ENCODE measurements at regions not wholly inside any gene's neighbourhood (a gene's known extent, or its start where the extent isn't known, plus 50 kb on each side); places are given as distances from the start of the nearest gene placed in this dataset.

DNA sequence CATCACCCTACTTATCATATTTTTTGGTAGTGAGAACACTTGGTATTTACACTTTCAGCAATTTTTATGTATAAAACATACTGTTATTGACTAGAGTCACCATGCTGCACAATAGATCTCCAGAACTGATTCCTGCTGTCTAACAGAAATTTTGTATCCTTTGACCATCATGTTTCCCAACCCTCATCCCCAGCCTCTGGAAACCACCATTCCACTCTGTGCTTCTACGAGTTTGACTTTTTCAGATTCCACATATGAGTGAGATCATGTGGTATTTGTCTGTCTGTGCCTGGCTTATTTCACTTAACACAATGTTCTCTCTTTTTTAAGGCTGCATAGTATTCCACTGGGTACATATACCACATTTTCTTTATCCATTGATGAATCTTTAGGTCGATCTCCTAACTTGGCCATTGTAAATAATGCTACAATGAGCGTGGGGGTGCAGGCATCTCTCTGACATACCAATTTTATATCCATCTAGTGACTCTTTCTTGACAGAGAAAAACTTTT, 115.9 kb upstream of the RUNX1 start:
- no peak for TF ChIP-seq POLR2AphosphoS5 (IDR thresholded peaks at IDR 0.05)
- no peak for TF ChIP-seq CTCF (IDR thresholded peaks at IDR 0.05 in 8 of 11, conservative IDR thresholded peaks at IDR 0.05 in 3 of 11)

Data from spleen (tissue), 7 donors.